ENCODE measurements at regions not wholly inside any gene's neighbourhood (a gene's known extent, or its start where the extent isn't known, plus 50 kb on each side); places are given as distances from the start of the nearest gene placed in this dataset.

GRCh38 chr14:32020882-32021281 is 56.2 kb upstream of the ARHGAP5 start:
- Histone ChIP-seq H3K36me3 (ENCODE audit: control insufficient read depth, insufficient read depth, low read length) (no peaks in the 10 kb centered on the region), H3K4me3 (ENCODE audit: low read length) (no peak overlapping the region), H3K9ac (ENCODE audit: low read length) (no peak overlapping the region), H3K4me1 (ENCODE audit: control insufficient read depth, insufficient read depth, low read length) (no peaks in the 10 kb centered on the region), H3K27me3 (ENCODE audit: control insufficient read depth, insufficient read depth, low read length) (no peaks in the 10 kb centered on the region), H3K9me3 (ENCODE audit: control insufficient read depth, low read length) (no peaks in the 10 kb centered on the region)

- H3K9ac ChIP-seq (ENCODE audit: low read length): no peak overlapping the region
- no peaks in the 10 kb centered on the region for H3K4me1 ChIP-seq (ENCODE audit: control insufficient read depth, insufficient read depth, low read length)
- no peaks in the 10 kb centered on the region for H3K27me3 ChIP-seq (ENCODE audit: control insufficient read depth, insufficient read depth, low read length)
- no peaks in the 10 kb centered on the region for H3K9me3 ChIP-seq (ENCODE audit: control insufficient read depth, low read length)
- no peaks in the 10 kb centered on the region for H3K36me3 ChIP-seq (ENCODE audit: control insufficient read depth, insufficient read depth, low read length)
- no peak overlapping the region for H3K4me3 ChIP-seq (ENCODE audit: low read length)
Observed at GRCh38 chr14:32021341-32021740, 55.8 kb upstream of the ARHGAP5 start.

- no peak overlapping the region for H3K4me3 ChIP-seq (ENCODE audit: low read length)
- no peaks in the 10 kb centered on the region for H3K27me3 ChIP-seq (ENCODE audit: control insufficient read depth, insufficient read depth, low read length)
- H3K4me1 ChIP-seq (ENCODE audit: control insufficient read depth, insufficient read depth, low read length): no peaks in the 10 kb centered on the region
- no peaks in the 10 kb centered on the region for H3K9me3 ChIP-seq (ENCODE audit: control insufficient read depth, low read length)
- no peaks in the 10 kb centered on the region for H3K36me3 ChIP-seq (ENCODE audit: control insufficient read depth, insufficient read depth, low read length)
- H3K9ac ChIP-seq (ENCODE audit: low read length): no peak overlapping the region
Observed at GRCh38 chr14:32022525-32022924, 54.6 kb upstream of the ARHGAP5 start.

GRCh38 chr14:32022938-32023466 is 54.1 kb upstream of the ARHGAP5 start:
- H3K4me1 ChIP-seq (ENCODE audit: control insufficient read depth, insufficient read depth, low read length): no peaks in the 10 kb centered on the region
- no peak overlapping the region for H3K9ac ChIP-seq (ENCODE audit: low read length)
- H3K36me3 ChIP-seq (ENCODE audit: control insufficient read depth, insufficient read depth, low read length): no peaks in the 10 kb centered on the region
- H3K9me3 ChIP-seq (ENCODE audit: control insufficient read depth, low read length): no peaks in the 10 kb centered on the region
- no peak overlapping the region for H3K4me3 ChIP-seq (ENCODE audit: low read length)
- H3K27me3 ChIP-seq (ENCODE audit: control insufficient read depth, insufficient read depth, low read length): no peaks in the 10 kb centered on the region

- Histone ChIP-seq H3K9ac (ENCODE audit: low read length) (no peak overlapping the region), H3K36me3 (ENCODE audit: control insufficient read depth, insufficient read depth, low read length) (no peaks in the 10 kb centered on the region), H3K27me3 (ENCODE audit: control insufficient read depth, insufficient read depth, low read length) (no peaks in the 10 kb centered on the region), H3K4me3 (ENCODE audit: low read length) (no peak overlapping the region), H3K4me1 (ENCODE audit: control insufficient read depth, insufficient read depth, low read length) (no peaks in the 10 kb centered on the region), H3K9me3 (ENCODE audit: control insufficient read depth, low read length) (no peaks in the 10 kb centered on the region)
Observed at GRCh38 chr14:32023540-32023939, 53.6 kb upstream of the ARHGAP5 start.

GRCh38 chr14:32027255-32027939 is 49.7 kb upstream of the ARHGAP5 start:
- H3K9me3 ChIP-seq (ENCODE audit: control insufficient read depth, low read length): no peaks in the 10 kb centered on the region
- H3K4me1 ChIP-seq (ENCODE audit: control insufficient read depth, insufficient read depth, low read length): no peaks in the 10 kb centered on the region
- no peak overlapping the region for H3K9ac ChIP-seq (ENCODE audit: low read length)
- H3K4me3 ChIP-seq (ENCODE audit: low read length): no peak overlapping the region
- no peaks in the 10 kb centered on the region for H3K36me3 ChIP-seq (ENCODE audit: control insufficient read depth, insufficient read depth, low read length)
- H3K27me3 ChIP-seq (ENCODE audit: control insufficient read depth, insufficient read depth, low read length): no peaks in the 10 kb centered on the region
